Esophagus muscularis mucosa (tissue), 4 donors: ENCODE measurements at regions not wholly inside any gene's neighbourhood (a gene's known extent, or its start where the extent isn't known, plus 50 kb on each side); places are given as distances from the start of the nearest gene placed in this dataset.

Experiments
- DNase-seq: peaks from one replicate; pipeline ENCODE4 v3.0.0-alpha.2; 2017; ENCODE audit errors: extremely low spot score
- H3K27ac ChIP-seq, 4 donors: fragments of 200-600 bp; sonication (generic); replicated peaks in 1 of 4; 1 replicate in 3 of 4; 2 replicates in 1 of 4; pipeline ENCODE4 v1.5.1; 2016 to 2019; ENCODE audit warnings: mild to moderate bottlenecking in 1 of 4
- H3K27me3 ChIP-seq, 4 donors: fragments of 200-600 bp; sonication (generic); one replicate each; pipeline versions ENCODE4 v1.5.1 to v1.6.0; 2016 to 2019
- H3K36me3 ChIP-seq, 4 donors: fragments of 200-600 bp; sonication (generic); one replicate each; pipeline ENCODE4 v1.5.1; 2016 to 2019
- H3K4me1 ChIP-seq, 4 donors: fragments of 200-600 bp; sonication (generic); one replicate each; pipeline ENCODE4 v1.5.1; 2016 to 2019
- H3K4me3 ChIP-seq, 4 donors: fragments of 200-600 bp; sonication (generic); 1 replicate in 2 of 4; 2 replicates in 2 of 4; pipeline ENCODE4 v1.5.1; 2016 to 2019; ENCODE audit warnings: mild to moderate bottlenecking in 4 of 4, moderate library complexity in 1 of 4
- H3K9me3 ChIP-seq, 4 donors: fragments of 200-600 bp; sonication (generic); 1 replicate in 3 of 4; 2 replicates in 1 of 4; pipeline ENCODE4 v1.5.1; 2016 to 2019
- EP300 ChIP-seq: sonication (generic); formaldehyde crosslinking; IDR thresholded peaks from one replicate; pipeline ENCODE4 v1.6.1; 2017; ENCODE audit warnings: antibody characterized with exemption
- POLR2A ChIP-seq: fragments of 450-650 bp; IDR thresholded peaks from one replicate; pipeline ENCODE4 v1.6.1; 2017; ENCODE audit warnings: antibody characterized with exemption, moderate library complexity, mild to moderate bottlenecking, low read depth
- POLR2AphosphoS5 ChIP-seq, 2 donors: sonication (generic); formaldehyde crosslinking; IDR thresholded peaks; one replicate each; pipeline ENCODE4 v1.6.1; 2017; ENCODE audit warnings: antibody characterized with exemption in 2 of 2
- WGBS: methylation state at CpG from one replicate; pipeline ENCODE4 v1.1.5; 2018; 5-methylcytosine and 5-hydroxymethylcytosine counted together
- intact Hi-C: fragments of 100-400 bp; cut with DNase I; formaldehyde crosslinking; loops from one replicate; pipeline ENCODE4 v1.15.1; 2023
- TF ChIP-seq, protein P1 (sequence below), 3 experiments: fragments of 200-600 bp in 2 of 3; fragments of 450-650 bp in 1 of 3; sonication (generic) in 2 of 3; IDR thresholded peaks; one replicate each; pipeline ENCODE4 v1.5.1; 2017 to 2019; ENCODE audit warnings: antibody characterized with exemption in 3 of 3, mild to moderate bottlenecking in 2 of 3, moderate library complexity in 1 of 3

DNA sequence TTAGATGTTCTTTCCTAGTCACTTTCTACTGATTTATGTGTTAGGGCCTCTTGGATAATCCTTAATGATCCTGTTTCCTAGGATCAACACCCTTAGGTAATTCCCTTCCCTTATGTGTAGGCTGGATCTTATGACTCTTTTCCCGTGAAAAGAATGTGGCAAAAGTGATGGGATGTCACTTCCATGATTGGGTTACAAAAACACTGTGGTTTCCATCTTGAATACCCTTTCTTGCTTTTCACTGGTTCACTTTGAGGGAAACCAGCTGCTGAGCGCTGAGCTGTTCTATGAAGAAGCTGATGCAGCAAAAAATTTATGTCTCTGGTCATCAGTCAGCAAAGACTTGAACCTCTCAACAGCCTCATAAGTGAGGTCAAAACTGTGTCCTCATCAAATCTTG, 609.4 kb downstream of the OLFM4 start:
- H3K4me1 ChIP-seq = peaks cover 0 to 7% (median 0%) of the 10 kb centered on the region in 4 donors

DNA sequence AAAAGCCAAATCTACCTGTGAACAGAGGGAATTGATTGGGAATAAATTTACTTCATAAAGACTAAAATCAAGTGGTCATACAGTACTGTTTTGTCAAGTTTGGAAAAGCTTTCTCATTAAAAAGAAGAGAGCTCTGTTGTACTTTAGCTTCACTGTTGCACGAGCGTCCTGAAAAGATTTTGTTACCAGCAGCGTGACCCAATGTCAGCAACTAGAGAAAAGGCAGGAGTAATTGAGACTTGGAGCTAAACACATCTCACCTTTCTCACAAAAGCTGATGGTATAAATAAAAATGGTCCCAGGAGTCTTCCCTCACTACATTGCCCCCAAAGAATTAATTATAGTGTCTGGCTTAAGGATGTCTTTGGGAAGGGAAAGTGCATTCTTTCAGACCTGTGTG, 613.7 kb downstream of the OLFM4 start:
- Histone ChIP-seq H3K4me3 (no peak overlapping the region), H3K4me1 (peaks cover 0 to 7% (median 0%) of the 10 kb centered on the region in 4 donors), H3K27ac (no peak overlapping the region), H3K36me3 (no peaks in the 10 kb centered on the region), H3K27me3 (no peaks in the 10 kb centered on the region), H3K9me3 (no peaks in the 10 kb centered on the region)
- no peak for DNase-seq
- 53% methylated on average over 3 of the region's 3 CpGs for WGBS
- intact Hi-C loops = no loop called here
- no peak for TF ChIP-seq POLR2A
- no peak for TF ChIP-seq EP300
- TF ChIP-seq, protein P1, sequence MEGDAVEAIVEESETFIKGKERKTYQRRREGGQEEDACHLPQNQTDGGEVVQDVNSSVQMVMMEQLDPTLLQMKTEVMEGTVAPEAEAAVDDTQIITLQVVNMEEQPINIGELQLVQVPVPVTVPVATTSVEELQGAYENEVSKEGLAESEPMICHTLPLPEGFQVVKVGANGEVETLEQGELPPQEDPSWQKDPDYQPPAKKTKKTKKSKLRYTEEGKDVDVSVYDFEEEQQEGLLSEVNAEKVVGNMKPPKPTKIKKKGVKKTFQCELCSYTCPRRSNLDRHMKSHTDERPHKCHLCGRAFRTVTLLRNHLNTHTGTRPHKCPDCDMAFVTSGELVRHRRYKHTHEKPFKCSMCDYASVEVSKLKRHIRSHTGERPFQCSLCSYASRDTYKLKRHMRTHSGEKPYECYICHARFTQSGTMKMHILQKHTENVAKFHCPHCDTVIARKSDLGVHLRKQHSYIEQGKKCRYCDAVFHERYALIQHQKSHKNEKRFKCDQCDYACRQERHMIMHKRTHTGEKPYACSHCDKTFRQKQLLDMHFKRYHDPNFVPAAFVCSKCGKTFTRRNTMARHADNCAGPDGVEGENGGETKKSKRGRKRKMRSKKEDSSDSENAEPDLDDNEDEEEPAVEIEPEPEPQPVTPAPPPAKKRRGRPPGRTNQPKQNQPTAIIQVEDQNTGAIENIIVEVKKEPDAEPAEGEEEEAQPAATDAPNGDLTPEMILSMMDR (IDR thresholded peaks at IDR 0.05) = no peak

More for the DNA sequence above, 609.4 kb downstream of the OLFM4 start:
- WGBS = 46% methylated on average over 2 of the region's 2 CpGs
- intact Hi-C loops = no loop called here
- DNase-seq = no peak
- TF ChIP-seq EP300 (no peak), POLR2AphosphoS5 (IDR thresholded peaks at IDR 0.05) (no peak), POLR2A (no peak)
- TF ChIP-seq, protein P1 (IDR thresholded peaks at IDR 0.05) = no peak
- Histone ChIP-seq H3K27me3 (no peaks in the 10 kb centered on the region), H3K27ac (no peak overlapping the region), H3K9me3 (no peaks in the 10 kb centered on the region), H3K36me3 (no peaks in the 10 kb centered on the region), H3K4me3 (no peak overlapping the region)

GRCh38 chr13:53648673-53649072, 620.1 kb downstream of the OLFM4 start:
- TF ChIP-seq, protein P1 (IDR thresholded peaks at IDR 0.05) = no peak
- TF ChIP-seq POLR2AphosphoS5 (IDR thresholded peaks at IDR 0.05) (no peak), EP300 (no peak), POLR2A (no peak)
- H3K27me3 ChIP-seq = no peaks in the 10 kb centered on the region
- no peaks in the 10 kb centered on the region for H3K4me1 ChIP-seq
- no peak overlapping the region for H3K27ac ChIP-seq
- no peaks in the 10 kb centered on the region for H3K9me3 ChIP-seq
- intact Hi-C loops = no loop called here
- no peak overlapping the region for H3K4me3 ChIP-seq
- no peaks in the 10 kb centered on the region for H3K36me3 ChIP-seq
- DNase-seq = no peak
- 82% methylated on average over 3 of the region's 3 CpGs for WGBS

GRCh38 chr13:53672005-53672404, 643.4 kb downstream of the OLFM4 start:
- Histone ChIP-seq H3K36me3 (no peaks in the 10 kb centered on the region), H3K9me3 (no peaks in the 10 kb centered on the region), H3K4me1 (no peaks in the 10 kb centered on the region), H3K4me3 (no peak overlapping the region), H3K27ac (no peak overlapping the region), H3K27me3 (no peaks in the 10 kb centered on the region)
- 82% methylated on average over 2 of the region's 2 CpGs for WGBS
- TF ChIP-seq POLR2AphosphoS5 (IDR thresholded peaks at IDR 0.05) = no peak
- no peak for TF ChIP-seq EP300
- no peak for TF ChIP-seq POLR2A
- TF ChIP-seq, protein P1 (IDR thresholded peaks at IDR 0.05) = no peak
- no peak for DNase-seq
- intact Hi-C loops = no loop called here

DNA sequence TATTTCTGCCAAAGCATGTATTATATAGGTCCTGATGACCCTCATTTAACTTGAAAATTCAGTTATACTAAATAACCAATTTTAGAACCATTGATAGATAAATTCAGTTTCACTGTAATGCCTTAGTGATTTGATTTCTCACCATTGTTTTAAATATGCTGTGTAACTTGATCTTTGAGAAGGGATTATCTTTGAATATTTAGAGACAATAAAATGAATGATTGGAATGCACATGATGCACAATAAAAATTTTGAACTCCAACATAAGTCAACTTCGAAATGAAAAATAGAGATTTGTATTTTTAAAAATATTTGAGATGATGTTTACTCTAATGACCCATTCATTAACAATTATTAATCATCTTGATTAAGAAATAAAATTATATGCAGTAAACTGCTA, 654.5 kb downstream of the OLFM4 start:
- H3K27ac ChIP-seq = no peak overlapping the region
- H3K9me3 ChIP-seq = peaks cover 0 to 11% (median 8%) of the 10 kb centered on the region in 4 donors
- TF ChIP-seq POLR2AphosphoS5 (IDR thresholded peaks at IDR 0.05) (no peak), POLR2A (no peak), EP300 (no peak)
- TF ChIP-seq, protein P1 (IDR thresholded peaks at IDR 0.05) = no peak

More for the DNA sequence above, 654.5 kb downstream of the OLFM4 start:
- no peaks in the 10 kb centered on the region for H3K27me3 ChIP-seq
- H3K36me3 ChIP-seq = no peaks in the 10 kb centered on the region
- no peak overlapping the region for H3K4me3 ChIP-seq
- intact Hi-C loops = no loop called here
- no peaks in the 10 kb centered on the region for H3K4me1 ChIP-seq
- 54% methylated on average over 1 of the region's 1 CpG for WGBS
- DNase-seq = no peak
